ENCODE measurements at regions not wholly inside any gene's neighbourhood (a gene's known extent, or its start where the extent isn't known, plus 50 kb on each side); places are given as distances from the start of the nearest gene placed in this dataset.

DNA sequence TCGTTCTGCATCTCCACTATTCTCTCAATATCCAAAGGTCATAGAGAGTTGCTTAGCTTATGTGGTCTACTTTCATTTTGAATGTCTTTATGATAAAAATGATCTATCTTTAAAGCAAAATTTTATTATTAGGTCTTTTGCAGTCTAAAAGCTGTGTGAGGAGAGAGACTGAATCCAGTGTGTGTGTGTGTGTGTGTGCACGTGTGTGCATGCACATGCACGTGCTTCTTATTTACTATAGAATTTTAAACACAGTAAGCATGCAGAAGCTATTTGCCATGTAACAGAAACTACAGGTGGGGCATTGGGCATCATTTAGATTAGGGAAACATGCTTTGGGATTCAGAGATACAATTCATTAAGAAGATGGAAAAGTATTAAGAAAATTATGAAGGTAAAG lies 136.0 kb upstream of the SPRY2 start:
- H3K4me3 ChIP-seq (ENCODE audit: low read depth, low read length), result no peak overlapping the region
- DNase-seq (ENCODE audit: low read depth), result no peak

DNA sequence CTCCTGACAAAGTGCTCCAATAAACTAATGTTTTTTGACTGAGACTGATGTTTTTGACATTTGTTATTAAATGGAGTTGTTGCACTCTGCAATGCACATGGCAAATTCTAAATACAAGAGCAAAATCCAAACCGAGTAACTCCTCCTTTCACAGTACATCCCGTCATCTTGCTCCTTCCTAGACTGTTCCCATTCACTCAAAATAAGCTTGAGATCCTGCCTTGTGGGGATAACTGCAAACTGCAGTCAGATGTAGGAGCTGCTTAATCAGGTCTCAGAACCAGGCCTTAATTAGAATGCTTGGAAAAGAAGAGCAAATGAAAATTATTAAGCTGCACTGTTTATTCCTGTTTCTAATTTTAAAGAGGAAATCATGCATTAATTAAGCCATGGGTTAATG lies 134.8 kb upstream of the SPRY2 start:
- DNase-seq (ENCODE audit: low read depth), result no peak
- H3K4me3 ChIP-seq (ENCODE audit: low read depth, low read length), result no peak overlapping the region

DNA sequence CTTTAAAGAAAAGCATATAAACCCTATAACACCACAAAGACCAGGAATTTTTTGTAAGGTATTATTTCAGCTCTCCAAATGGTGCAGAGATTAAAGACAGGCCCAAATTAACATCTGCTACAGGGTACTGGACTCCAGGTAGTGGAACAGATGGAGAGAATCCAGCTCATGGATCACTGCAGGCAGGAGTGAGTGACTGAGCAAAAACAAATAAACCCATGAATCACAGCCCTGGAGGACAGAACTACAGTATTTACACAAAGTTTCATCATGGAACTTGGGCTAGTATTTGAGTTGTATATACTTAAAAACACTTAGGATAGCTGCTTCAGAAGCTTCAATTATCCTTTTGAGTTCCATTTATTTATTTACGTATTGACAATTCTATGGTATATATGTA lies 132.8 kb upstream of the SPRY2 start:
- peak; percentile 76 for DNase-seq (ENCODE audit: low read depth)
- H3K4me3 ChIP-seq (ENCODE audit: low read depth, low read length), result no peak overlapping the region

- no peak overlapping the region for H3K4me3 ChIP-seq (ENCODE audit: low read depth, low read length)
These were observed 129.0 kb upstream of the SPRY2 start for GRCh38 chr13:80469853-80470381.

DNA sequence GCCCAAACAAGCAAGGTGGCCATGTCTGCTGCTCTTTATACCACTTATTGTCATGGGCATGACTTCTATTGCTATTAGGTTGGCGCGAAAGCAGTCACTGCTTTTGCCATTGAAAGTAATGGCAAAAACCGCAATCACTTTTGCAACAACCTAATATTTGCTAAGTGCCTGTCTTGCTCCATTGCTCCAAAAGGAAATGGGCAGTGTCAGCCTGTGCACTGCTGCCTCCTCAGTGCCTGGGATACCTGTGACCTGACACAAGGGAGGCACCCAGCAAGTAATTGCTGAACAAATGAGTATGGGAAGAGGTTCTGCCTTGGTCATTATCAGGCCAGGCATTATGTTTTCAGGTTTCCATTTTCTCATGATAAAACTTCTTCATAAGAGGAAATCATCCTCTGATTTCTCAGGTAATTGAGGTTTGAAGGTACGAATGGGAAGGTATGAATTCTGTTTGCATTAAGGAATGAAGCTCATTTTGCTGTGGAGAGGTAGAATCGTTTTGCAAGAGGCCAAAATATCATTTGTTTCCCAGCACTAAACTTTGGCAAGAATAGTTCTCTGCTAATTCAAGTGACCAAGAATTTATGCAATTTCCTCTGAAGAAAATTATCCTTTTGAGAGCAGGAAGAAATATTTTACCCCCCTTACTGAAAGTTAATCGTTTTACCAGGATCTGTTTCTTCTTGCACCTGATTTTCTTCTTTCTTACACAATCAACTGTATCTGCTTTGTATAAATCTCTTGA lies 128.4 kb upstream of the SPRY2 start:
- no peak for DNase-seq (ENCODE audit: low read depth)
- no peak overlapping the region for H3K4me3 ChIP-seq (ENCODE audit: low read depth, low read length)

More at GRCh38 chr13:80469853-80470381, 129.0 kb upstream of the SPRY2 start:
- DNase-seq (ENCODE audit: low read depth), result peak; percentile 100

DNA sequence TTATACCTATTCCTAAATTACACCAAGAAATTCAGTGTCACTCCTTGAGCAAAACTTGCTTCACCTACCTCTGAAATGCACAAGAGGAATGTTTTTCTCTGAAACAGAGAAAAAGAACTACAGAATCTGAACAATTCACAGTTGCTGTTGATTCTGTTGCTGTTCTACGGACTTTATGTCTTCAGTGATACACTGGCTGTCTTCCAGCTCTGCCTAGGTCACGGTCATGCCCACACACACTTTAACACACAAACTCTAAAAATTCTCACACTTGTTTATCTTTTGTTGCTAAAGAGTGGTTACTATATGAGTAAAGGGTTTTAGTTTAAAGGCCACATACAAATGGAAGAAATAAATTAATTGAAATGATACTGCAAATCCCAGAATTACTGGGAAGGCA lies 124.4 kb upstream of the SPRY2 start:
- H3K4me3 ChIP-seq (ENCODE audit: low read depth, low read length), result no peak overlapping the region
- no peak for DNase-seq (ENCODE audit: low read depth)

DNA sequence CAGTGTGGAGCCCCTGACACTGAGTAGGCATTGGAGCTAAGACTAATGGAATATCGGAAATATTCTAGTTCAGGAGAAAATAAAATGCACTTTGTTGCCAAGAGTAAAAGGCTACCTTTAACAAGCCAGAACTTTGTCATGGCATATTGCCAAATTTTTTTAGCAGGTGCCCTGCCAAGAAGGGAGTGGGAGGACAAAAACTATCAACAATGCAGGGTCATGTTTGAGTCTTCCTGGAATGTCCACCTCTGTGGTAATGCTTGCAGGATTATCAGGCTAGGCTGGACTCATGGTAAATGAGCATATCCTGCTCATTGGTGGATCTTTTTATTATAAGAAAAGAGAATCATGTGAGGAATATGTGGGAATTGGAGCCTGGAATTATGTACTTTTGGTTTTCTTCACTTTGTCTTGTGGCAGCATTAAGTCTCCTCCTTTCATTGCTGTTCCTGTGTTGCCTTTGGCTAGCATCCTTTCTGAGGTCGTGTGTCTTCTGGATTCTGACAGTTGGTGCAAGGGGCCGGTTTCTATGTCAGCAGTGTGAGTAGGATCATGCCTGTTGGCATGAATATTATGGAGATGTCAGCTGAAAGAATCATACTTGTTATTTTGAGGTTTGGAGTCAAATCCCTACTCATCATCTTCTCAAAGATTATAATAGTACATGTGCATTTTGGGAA lies 122.9 kb upstream of the SPRY2 start:
- peak; percentile 45 for DNase-seq (ENCODE audit: low read depth)
- H3K4me3 ChIP-seq (ENCODE audit: low read depth, low read length), result no peak overlapping the region

- H3K4me3 ChIP-seq (ENCODE audit: low read depth, low read length), result no peak overlapping the region
- DNase-seq (ENCODE audit: low read depth), result no peak
These were observed 121.6 kb upstream of the SPRY2 start for GRCh38 chr13:80462567-80462966.

DNA sequence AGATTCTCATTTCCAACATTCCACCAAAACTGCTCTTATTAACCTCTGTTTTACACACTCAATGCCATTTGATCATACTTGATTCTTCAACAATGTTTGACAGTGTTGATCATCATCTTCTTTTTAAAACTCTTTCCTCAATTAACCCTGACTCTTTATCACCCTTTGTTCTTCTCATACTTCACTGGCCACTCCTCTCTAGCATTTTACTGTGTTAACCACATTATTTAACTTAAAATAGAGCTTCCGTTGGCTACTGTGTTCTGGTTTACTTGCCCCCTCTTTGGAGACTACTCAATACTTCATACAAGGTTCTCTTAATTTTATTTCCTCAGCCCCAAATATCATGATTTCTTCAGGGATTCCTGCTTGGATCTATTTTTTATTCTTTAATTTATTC lies 121.1 kb upstream of the SPRY2 start:
- H3K4me3 ChIP-seq (ENCODE audit: low read depth, low read length), result no peak overlapping the region
- no peak for DNase-seq (ENCODE audit: low read depth)

DNA sequence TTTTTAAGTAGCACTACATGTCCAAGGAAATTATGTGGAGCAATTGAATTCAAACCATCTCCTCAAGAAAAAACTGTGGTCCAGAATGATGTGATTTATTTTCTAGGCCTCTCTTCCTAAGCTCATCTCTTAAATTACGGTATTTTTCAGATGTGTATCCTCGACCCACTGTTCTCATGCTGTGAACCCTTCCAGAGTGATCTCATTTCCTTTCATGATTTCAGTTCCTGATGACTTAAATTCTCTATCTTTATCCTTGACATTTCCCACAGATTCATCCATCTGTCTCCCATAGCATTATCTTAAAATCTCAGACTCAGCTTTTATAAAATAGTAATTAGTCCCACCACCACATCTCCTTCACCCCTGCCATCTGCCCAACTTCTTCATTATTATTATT lies 117.6 kb upstream of the SPRY2 start:
- H3K4me3 ChIP-seq (ENCODE audit: low read depth, low read length), result no peak overlapping the region
- DNase-seq (ENCODE audit: low read depth), result peak; percentile 65

- DNase-seq (ENCODE audit: low read depth), result peak; percentile 58
- H3K4me3 ChIP-seq (ENCODE audit: low read depth, low read length), result no peak overlapping the region
These were observed 113.3 kb upstream of the SPRY2 start for GRCh38 chr13:80454245-80454644.

- no peak overlapping the region for H3K4me3 ChIP-seq (ENCODE audit: low read depth, low read length)
- no peak for DNase-seq (ENCODE audit: low read depth)
These were observed 111.4 kb upstream of the SPRY2 start for GRCh38 chr13:80452279-80452678.

GRCh38 chr13:80451641-80452040 lies 110.7 kb upstream of the SPRY2 start:
- DNase-seq (ENCODE audit: low read depth), result no peak
- H3K4me3 ChIP-seq (ENCODE audit: low read depth, low read length), result no peak overlapping the region

GRCh38 chr13:80450386-80450785 lies 109.5 kb upstream of the SPRY2 start:
- no peak overlapping the region for H3K4me3 ChIP-seq (ENCODE audit: low read depth, low read length)
- no peak for DNase-seq (ENCODE audit: low read depth)

DNA sequence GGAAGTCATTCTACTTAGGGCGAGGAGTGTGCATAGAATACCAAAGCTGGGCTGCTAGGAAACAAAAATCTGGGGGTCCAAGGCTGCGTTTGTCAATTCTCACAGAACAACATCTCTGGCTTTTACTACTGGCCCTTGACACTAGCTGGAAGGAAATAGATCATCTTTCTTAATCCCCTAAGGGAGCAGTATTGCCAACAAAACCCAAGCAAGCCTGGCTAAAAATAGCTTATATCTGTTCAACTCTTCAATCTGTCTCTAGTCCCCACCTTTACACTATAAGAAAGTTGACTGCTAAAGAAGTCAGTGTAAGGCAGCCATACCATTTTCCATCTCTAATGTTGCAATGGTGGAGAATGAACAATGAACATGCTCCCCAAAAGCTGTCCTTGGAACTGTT lies 107.8 kb upstream of the SPRY2 start:
- no peak for DNase-seq (ENCODE audit: low read depth)
- no peak overlapping the region for H3K4me3 ChIP-seq (ENCODE audit: low read depth, low read length)

- H3K4me3 ChIP-seq (ENCODE audit: low read depth, low read length), result no peak overlapping the region
- no peak for DNase-seq (ENCODE audit: low read depth)
These were observed 106.8 kb upstream of the SPRY2 start for GRCh38 chr13:80447747-80448146.

GRCh38 chr13:80444240-80445015 lies 103.5 kb upstream of the SPRY2 start:
- H3K4me3 ChIP-seq (ENCODE audit: low read depth, low read length), result no peak overlapping the region
- DNase-seq (ENCODE audit: low read depth), result no peak

DNA sequence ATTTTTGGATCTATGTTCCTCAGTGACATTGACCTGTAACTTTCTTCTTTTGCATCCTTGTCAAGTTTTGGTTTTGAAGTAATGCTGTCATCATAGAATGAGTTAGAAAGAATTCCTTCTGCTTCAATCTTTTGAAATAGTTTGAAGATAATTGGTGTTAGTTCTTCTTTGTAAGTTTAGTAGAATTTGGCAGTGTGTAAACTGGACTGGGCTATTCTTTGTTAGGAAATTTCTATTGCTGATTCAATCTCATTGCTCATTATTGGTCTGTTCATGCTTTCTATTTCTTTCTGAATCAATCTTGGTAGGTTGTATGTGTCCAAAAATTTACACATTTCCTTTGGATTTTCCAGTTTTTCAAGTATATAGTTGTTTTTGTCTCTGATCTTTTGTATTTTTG lies 101.7 kb upstream of the SPRY2 start:
- no peak for DNase-seq (ENCODE audit: low read depth)

DNA sequence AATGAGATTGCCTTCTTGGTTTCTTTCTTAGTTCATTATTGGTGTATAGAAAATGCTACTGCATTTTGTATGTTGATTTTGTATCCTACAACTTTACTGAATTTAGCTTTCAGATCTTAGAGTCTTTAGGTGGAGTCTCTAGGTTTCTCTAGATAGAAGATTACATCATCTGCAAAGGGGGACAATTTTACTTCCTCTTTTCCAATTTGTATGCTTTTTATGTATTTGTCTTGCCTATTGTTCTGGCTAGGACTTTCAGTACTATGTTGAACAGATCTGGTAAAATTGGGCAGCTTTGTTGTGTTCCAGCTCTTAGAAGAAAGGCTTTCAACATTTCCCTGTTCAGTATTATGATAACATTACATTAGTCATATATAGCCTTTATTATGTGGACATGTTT lies 101.0 kb upstream of the SPRY2 start:
- H3K4me3 ChIP-seq (ENCODE audit: low read depth, low read length), result no peak overlapping the region
- DNase-seq (ENCODE audit: low read depth), result no peak

More for the DNA sequence above, 101.7 kb upstream of the SPRY2 start:
- no peak overlapping the region for H3K4me3 ChIP-seq (ENCODE audit: low read depth, low read length)

DNA sequence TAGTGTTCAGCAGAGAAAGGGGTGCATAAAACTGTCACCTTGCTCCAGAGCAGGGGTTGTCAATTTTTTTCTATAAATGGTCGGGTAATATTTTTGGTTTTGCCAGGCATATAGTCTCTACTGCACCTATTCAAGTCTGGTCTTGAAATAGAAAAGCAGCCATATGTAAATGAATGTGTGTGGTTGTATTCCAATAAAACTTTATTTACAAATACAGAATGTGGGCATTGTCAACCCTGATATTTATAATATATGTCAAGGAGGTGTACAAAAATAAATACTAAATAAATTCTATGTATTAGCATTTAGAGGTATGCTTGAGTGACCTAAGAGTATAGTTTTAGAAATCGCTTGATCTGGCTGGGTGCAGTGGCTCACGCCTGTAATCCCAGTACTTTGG lies 97.6 kb upstream of the SPRY2 start:
- H3K4me3 ChIP-seq (ENCODE audit: low read depth, low read length), result no peak overlapping the region
- no peak for DNase-seq (ENCODE audit: low read depth)
